OCI-LY3 (cell line): ENCODE measurements at regions not wholly inside any gene's neighbourhood (a gene's known extent, or its start where the extent isn't known, plus 50 kb on each side); places are given as distances from the start of the nearest gene placed in this dataset.

ENCODE experiments used
- EZH2phosphoT487 ChIP-seq: fragments of 200-600 bp; shearing (Covaris generic); IDR thresholded peaks from 2 replicates; pipeline ENCODE4 v1.6.1; 2018; ENCODE audit warnings: antibody characterized with exemption, mixed run types, low read depth
- TF ChIP-seq, protein P1 (sequence below): fragments of 200-600, 300-600 bp; sonication (generic); IDR thresholded peaks from 2 replicates; pipeline ENCODE4 v1.5.1; 2014; ENCODE audit warnings: antibody characterized with exemption, low read length, low read depth

DNA sequence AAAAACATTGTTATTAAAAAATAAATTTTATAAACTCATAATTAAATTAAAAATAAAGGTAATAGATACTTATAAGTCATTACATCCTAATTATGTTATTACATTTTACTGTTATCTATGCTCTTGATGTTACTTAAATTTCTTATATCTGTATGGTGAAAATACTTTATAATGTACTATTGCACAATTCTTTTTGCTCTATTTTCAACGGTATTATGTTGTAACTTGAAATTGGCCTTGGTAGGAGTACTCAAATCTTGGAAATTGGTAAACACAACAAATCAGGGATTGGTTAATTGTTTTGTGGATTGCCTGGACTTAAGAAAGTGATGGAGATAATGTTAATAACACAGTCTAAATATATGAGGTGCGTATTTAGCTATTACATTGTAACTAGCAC is 273.3 kb downstream of the MDFIC start:
- TF ChIP-seq, protein P1, sequence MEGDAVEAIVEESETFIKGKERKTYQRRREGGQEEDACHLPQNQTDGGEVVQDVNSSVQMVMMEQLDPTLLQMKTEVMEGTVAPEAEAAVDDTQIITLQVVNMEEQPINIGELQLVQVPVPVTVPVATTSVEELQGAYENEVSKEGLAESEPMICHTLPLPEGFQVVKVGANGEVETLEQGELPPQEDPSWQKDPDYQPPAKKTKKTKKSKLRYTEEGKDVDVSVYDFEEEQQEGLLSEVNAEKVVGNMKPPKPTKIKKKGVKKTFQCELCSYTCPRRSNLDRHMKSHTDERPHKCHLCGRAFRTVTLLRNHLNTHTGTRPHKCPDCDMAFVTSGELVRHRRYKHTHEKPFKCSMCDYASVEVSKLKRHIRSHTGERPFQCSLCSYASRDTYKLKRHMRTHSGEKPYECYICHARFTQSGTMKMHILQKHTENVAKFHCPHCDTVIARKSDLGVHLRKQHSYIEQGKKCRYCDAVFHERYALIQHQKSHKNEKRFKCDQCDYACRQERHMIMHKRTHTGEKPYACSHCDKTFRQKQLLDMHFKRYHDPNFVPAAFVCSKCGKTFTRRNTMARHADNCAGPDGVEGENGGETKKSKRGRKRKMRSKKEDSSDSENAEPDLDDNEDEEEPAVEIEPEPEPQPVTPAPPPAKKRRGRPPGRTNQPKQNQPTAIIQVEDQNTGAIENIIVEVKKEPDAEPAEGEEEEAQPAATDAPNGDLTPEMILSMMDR = no peak
- no peak for TF ChIP-seq EZH2phosphoT487
